ENCODE measurements at regions not wholly inside any gene's neighbourhood (a gene's known extent, or its start where the extent isn't known, plus 50 kb on each side); places are given as distances from the start of the nearest gene placed in this dataset.

DNA sequence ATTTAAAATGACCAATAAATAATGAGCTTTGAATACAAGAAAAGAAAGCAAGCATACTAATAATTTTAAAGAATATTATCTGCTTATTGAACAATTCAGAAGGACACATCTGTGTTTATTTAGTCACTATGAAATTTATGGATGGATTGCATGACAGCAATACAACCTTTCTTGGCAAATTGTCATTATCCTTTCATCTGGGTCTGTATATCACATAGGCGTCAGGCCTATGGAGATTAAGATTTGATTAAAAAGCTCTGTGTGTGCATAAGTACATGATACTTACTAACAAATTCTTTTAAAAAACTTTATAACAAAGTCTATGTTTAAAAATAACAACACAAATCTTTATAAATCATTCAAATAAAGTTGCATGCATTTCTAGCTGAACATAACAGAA, 1394.4 kb downstream of the KHDRBS2 start:
- TF ChIP-seq EZH2 (IDR thresholded peaks at IDR 0.05; ENCODE audit: low read length, unreplicated experiment) = no peak
- TF ChIP-seq, protein P1, sequence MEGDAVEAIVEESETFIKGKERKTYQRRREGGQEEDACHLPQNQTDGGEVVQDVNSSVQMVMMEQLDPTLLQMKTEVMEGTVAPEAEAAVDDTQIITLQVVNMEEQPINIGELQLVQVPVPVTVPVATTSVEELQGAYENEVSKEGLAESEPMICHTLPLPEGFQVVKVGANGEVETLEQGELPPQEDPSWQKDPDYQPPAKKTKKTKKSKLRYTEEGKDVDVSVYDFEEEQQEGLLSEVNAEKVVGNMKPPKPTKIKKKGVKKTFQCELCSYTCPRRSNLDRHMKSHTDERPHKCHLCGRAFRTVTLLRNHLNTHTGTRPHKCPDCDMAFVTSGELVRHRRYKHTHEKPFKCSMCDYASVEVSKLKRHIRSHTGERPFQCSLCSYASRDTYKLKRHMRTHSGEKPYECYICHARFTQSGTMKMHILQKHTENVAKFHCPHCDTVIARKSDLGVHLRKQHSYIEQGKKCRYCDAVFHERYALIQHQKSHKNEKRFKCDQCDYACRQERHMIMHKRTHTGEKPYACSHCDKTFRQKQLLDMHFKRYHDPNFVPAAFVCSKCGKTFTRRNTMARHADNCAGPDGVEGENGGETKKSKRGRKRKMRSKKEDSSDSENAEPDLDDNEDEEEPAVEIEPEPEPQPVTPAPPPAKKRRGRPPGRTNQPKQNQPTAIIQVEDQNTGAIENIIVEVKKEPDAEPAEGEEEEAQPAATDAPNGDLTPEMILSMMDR (conservative IDR thresholded peaks at IDR 0.05; ENCODE audit: low read depth, low read length) = no peak
- TF ChIP-seq EZH2phosphoT487 (IDR thresholded peaks at IDR 0.05; ENCODE audit: borderline replicate concordance, low read length) = no peak
